RWPE2 (cell line): ENCODE measurements at regions not wholly inside any gene's neighbourhood (a gene's known extent, or its start where the extent isn't known, plus 50 kb on each side); places are given as distances from the start of the nearest gene placed in this dataset.

Experiments used
- ATAC-seq: fragments of 200-7000 bp; cut with Tn5 transposase; 3 replicates; pipeline ENCODE4 v1.9.1; 2021; ENCODE audit warnings: low read depth
- DNase-seq: peaks from one replicate; pipeline ENCODE4 v3.0.0-alpha.2; 2020; ENCODE audit warnings: low spot score
- H3K27ac ChIP-seq: fragments of 450-650 bp; 2 replicates; pipeline ENCODE4 v1.5.1; 2017; ENCODE audit warnings: mild to moderate bottlenecking; ENCODE audit not compliant: poor library complexity, severe bottlenecking
- H3K27me3 ChIP-seq: fragments of 250-450 bp; sonication (Bioruptor Pico); 2 replicates; pipeline ENCODE4 v1.5.1; 2021; ENCODE audit warnings: mild to moderate bottlenecking, moderate library complexity; ENCODE audit not compliant: insufficient read depth, poor library complexity, severe bottlenecking
- H3K36me3 ChIP-seq: fragments of 250-450 bp; sonication (Bioruptor Pico); 2 replicates; pipeline ENCODE4 v1.5.1; 2020; ENCODE audit warnings: low read depth, mild to moderate bottlenecking, moderate library complexity
- H3K4me1 ChIP-seq: fragments of 250-450 bp; sonication (Bioruptor Pico); 2 replicates; pipeline ENCODE4 v1.5.1; 2021; ENCODE audit warnings: mild to moderate bottlenecking, moderate library complexity; ENCODE audit not compliant: insufficient read depth, poor library complexity, severe bottlenecking
- H3K4me3 ChIP-seq: fragments of 250-450 bp; sonication (Bioruptor Pico); 2 replicates; pipeline ENCODE4 v1.5.1; 2021; ENCODE audit warnings: mild to moderate bottlenecking, moderate library complexity; ENCODE audit not compliant: severe bottlenecking
- H3K9me3 ChIP-seq: fragments of 250-450 bp; sonication (Bioruptor Pico); 2 replicates; pipeline ENCODE4 v1.5.1; 2021; ENCODE audit warnings: mild to moderate bottlenecking, moderate library complexity; ENCODE audit not compliant: severe bottlenecking
- TF ChIP-seq, protein P1 (sequence below): fragments of 450-650 bp; IDR thresholded peaks from one replicate; pipeline ENCODE4 v1.5.1; 2017; ENCODE audit warnings: mild to moderate bottlenecking, moderate library complexity; ENCODE audit not compliant: poor library complexity, severe bottlenecking

DNA sequence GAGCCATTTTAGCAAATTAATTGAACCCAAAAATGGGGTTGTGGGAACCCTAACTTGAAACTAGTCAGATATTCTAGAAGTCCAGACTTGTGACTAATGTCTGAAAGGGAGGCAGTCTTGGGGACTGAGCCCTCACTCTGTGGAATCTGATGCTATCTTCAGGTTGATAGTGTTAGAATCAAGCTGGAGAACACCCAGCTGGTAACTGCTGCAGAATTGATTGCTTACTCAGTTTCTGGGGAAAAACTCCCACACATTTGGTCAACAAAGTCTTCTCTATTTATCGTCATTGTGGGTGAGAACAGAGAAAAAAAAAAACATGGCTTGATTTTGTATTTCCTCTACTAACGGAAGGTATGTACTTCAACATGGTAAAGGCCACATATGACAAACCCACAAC, 1925.8 kb upstream of the CELF4 start:
- Histone ChIP-seq H3K27me3 (no peaks in the 10 kb centered on the region), H3K36me3 (no peaks in the 10 kb centered on the region), H3K9me3 (no peaks in the 10 kb centered on the region), H3K27ac (no peak overlapping the region), H3K4me3 (no peak overlapping the region), H3K4me1 (no peaks in the 10 kb centered on the region)
- TF ChIP-seq, protein P1, sequence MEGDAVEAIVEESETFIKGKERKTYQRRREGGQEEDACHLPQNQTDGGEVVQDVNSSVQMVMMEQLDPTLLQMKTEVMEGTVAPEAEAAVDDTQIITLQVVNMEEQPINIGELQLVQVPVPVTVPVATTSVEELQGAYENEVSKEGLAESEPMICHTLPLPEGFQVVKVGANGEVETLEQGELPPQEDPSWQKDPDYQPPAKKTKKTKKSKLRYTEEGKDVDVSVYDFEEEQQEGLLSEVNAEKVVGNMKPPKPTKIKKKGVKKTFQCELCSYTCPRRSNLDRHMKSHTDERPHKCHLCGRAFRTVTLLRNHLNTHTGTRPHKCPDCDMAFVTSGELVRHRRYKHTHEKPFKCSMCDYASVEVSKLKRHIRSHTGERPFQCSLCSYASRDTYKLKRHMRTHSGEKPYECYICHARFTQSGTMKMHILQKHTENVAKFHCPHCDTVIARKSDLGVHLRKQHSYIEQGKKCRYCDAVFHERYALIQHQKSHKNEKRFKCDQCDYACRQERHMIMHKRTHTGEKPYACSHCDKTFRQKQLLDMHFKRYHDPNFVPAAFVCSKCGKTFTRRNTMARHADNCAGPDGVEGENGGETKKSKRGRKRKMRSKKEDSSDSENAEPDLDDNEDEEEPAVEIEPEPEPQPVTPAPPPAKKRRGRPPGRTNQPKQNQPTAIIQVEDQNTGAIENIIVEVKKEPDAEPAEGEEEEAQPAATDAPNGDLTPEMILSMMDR, result no peak
- ATAC-seq, result no peak
- no peak for DNase-seq

DNA sequence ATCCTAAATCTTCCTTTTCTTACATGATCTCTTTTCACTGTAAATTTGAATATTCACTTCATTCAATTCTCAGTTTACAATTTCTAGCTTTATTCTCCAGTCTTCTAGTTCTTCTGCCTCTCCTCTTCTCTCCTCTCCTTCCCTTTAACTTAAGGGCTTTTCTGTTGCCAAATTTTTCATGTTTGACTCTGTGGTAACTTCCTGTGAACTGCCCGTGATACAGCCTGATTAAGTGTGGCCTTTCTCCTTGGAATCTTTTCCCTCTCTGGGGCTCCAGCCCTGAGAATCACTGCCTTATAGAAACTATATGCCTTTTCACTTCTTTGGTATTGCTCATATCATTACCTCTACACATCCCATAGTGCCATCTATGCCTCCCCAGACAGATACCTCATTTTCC, 1923.8 kb upstream of the CELF4 start:
- TF ChIP-seq, protein P1, result no peak
- no peaks in the 10 kb centered on the region for H3K36me3 ChIP-seq
- no peak for ATAC-seq
- no peak for DNase-seq
- H3K4me3 ChIP-seq, result no peak overlapping the region
- H3K9me3 ChIP-seq, result no peaks in the 10 kb centered on the region
- H3K27me3 ChIP-seq, result no peaks in the 10 kb centered on the region
- H3K27ac ChIP-seq, result no peak overlapping the region
- no peaks in the 10 kb centered on the region for H3K4me1 ChIP-seq

DNA sequence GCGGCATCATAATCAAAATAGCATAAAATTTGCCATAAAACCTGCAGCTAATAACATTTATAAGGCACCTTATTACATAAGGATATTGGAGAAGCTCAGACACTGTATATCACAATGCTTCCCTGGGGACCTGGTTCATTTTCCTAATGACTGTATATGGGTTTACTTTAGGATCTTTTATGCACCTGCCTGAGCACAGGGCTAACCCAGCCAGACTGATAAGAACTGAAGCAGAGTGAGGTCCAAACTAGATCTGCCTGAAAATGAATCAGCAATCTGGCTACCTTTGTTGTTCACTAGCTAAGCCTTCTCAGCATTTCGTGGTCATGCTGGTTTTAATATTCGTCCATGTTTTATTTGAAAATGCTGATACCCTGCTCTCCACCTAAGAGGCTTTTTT, 1922.3 kb upstream of the CELF4 start:
- TF ChIP-seq, protein P1, result no peak
- no peaks in the 10 kb centered on the region for H3K36me3 ChIP-seq
- H3K4me3 ChIP-seq, result no peak overlapping the region
- no peaks in the 10 kb centered on the region for H3K9me3 ChIP-seq
- DNase-seq, result no peak
- no peaks in the 10 kb centered on the region for H3K27me3 ChIP-seq
- H3K27ac ChIP-seq, result no peak overlapping the region
- H3K4me1 ChIP-seq, result no peaks in the 10 kb centered on the region
- ATAC-seq, result no peak

DNA sequence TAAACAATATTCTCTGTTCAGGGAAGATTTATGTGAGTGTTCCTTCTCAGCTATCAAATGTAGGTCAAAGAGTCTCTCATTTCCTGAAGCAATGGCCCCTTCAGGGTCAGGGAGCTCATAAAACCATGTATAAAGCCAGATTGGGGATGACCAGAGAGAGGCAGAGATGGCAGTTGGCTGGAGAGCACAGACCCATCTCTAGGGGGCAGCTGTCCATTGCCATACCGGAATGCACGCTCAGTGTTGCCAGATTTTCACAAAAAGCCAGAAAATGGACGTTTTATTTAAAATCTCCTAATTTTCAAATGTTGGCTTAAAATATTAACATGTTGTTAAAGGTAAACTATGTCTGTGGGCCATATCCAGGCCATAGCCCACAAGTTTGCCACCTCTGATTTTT, 1920.7 kb upstream of the CELF4 start:
- H3K4me1 ChIP-seq, result peaks cover 1% of the 10 kb centered on the region
- H3K36me3 ChIP-seq, result no peaks in the 10 kb centered on the region
- no peak overlapping the region for H3K27ac ChIP-seq
- DNase-seq (no peak), ATAC-seq (no peak)
- H3K4me3 ChIP-seq, result no peak overlapping the region
- TF ChIP-seq, protein P1, result no peak
- no peaks in the 10 kb centered on the region for H3K27me3 ChIP-seq
- no peaks in the 10 kb centered on the region for H3K9me3 ChIP-seq

DNA sequence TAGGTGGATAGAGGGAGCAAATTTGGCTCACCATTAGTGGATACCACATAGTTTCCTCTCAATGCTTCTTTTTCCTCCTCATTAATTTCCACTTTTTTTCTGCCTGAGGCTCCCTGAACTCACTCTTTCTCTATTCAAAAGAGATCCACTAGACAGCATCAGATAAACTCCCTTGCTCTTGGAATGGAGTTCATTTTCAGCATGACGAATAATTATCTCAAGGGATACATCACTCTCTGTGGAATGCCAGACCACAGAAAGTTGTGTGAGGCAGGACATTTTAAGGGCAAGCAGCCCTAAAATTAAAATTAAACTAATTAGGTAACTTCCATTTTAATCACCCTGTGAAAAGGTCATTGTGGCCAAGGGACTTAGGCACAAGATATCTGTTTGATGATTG, 1920.1 kb upstream of the CELF4 start:
- Histone ChIP-seq H3K4me1 (peaks cover 3% of the 10 kb centered on the region), H3K4me3 (no peak overlapping the region), H3K27ac (no peak overlapping the region), H3K36me3 (no peaks in the 10 kb centered on the region), H3K27me3 (no peaks in the 10 kb centered on the region), H3K9me3 (no peaks in the 10 kb centered on the region)
- DNase-seq, result no peak
- TF ChIP-seq, protein P1, result no peak
- no peak for ATAC-seq
